GM19397 (cell line): ENCODE measurements at regions not wholly inside any gene's neighbourhood (a gene's known extent, or its start where the extent isn't known, plus 50 kb on each side); places are given as distances from the start of the nearest gene placed in this dataset.
A peak's percentile ranks its signal among the peaks of the same experiment; 100 is the strongest.
"Not testable (repeated sequence)": the region's sequence is repeated elsewhere in the genome, so short reads cannot be mapped to it uniquely, and the experiment has no call there.

ENCODE experiments used
- ATAC-seq: cut with Tn5 transposase; IDR thresholded peaks from one replicate; pipeline ENCODE4 v1.9.1; 2021; ENCODE audit warnings: mild to moderate bottlenecking, moderate library complexity; ENCODE audit not compliant: unreplicated experiment

DNA sequence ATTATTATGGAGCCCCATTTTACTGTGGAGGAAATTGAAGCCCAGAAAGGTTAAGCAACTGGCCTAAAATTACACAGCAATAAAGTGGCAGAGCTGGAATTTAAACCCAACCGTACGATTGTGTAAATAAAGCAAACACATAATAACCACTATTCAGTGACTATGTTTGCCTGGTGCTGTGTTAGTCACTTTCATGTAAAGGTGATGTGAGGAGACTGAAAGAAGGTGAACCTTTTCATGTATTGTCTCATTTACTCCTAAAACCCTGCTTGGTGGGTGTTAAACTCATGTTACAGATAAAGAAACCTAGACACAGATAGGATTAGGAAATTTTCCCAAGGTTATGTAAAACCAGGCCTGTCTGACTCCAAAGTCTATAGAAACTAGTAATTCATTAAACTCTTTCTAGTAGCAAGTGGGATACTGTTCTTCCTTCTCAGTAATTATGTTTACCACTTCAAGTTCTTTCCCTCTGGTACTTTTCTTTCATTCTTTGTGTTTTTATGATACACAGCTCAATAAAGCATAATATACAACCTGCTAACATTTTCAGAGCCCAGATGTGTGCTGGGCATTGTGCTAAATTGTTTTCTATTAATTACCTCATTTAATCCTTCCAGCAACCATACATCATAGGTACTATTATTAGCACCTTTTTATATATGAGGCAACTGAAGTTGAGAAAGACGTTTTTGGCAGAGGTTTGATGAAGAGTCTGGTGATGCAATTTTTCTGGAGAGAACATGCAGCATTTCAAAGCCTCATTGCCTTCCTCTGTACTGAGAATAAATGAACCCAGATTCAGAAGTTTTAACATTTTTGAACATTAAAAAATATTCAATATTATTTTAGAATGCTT, 202.7 kb downstream of the SPRY1 start:
- peak; percentile 0 for ATAC-seq

DNA sequence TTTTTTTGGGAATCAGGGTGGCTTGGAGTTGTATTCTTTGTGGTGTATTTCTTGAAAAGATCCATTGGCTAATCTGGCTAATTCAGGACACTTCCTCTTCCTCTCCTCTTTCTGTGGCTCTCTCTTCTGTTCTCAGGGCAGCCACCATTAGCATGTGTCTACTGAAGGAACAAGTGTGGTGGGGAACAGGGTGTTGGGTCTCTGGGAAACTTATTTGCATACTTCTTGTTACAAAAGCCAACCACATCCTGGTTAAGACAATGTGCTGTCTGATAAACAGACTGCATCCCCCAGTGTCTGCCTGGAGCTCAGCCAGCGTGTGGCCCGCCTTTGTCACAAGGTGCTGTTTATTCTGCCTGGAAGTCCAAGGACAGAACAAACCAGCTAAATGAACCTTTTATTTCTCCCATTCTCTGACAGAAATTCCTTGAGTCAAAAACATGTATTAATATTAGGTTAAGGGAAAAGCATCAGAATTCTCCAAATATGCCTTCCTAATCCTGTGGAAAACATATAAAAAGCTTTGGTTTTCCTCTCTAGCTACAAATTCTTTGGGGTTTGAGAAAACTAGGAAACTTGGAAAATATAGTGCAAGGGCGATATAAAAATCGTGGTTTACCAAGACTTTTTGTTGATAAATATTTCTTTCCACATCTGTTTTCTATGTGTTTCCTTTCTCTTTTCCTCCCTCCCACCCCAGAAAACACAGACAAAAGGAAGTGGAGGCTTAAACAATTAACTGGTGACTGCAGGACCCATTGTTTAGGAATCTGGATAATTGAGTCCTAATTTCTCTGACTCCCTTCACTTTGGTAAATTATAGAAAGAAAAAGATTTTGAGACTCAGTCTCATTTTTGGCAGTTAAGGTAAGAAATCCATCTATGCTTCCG, 203.6 kb downstream of the SPRY1 start:
- peak; percentile 100 for ATAC-seq

DNA sequence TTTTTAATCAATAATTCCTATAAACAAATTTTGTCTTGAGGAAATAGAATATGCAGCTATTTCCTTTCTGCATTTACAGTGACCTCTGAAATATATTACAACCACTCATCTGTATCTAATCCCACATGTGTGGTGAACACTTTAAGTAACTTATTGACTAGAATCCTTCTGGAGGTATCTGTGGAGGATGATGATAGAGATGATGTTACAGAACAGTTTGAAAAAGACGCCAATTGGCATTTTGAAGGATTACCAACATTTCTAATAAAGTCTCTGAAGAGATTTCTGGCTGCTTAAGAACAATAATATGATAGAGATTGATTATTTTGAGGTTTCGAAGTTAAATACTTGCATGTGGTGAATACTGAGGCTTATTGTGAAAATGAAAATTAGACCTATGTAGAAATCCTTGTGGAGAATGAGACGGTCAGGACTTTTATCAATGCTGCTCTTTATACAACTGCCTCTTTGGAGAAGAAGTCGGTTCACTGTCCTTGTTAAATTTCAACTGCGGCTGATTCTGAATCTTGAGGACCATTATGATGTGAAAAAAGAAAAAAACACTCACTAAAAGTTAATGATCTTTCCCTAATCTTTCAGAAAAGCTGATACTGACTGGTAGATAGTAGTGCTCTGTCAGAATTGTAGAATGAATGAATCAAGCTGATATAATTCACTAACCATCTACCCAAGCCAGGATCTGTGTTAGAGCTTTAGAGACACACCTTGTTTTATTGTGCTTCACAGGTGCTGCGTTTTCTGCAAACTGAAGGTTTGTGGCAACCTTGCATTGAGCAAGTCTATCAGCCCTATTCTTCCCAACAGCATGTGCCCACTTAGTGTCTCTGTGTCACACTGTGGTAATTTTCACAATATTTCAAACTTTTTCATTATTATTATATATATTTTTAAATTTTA, 204.7 kb downstream of the SPRY1 start:
- ATAC-seq: no peak

DNA sequence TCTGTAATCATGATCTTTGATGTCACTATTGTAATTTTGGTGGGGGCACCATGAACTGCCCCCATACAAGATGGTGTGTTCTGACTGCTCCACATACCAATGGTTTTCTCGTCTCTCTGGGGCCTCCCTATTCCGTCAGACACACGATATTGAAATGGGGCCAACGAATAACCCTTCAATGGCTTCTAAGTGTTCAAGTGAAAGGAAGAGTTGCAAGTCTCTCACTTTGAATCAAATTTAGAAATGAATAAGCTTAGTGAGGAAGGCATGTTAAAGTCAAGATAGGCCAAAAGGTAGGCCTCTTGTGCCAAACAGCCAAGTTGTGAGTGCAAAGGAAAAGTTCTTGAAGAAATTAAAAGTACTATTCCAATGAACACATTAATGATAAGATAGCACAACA, 205.4 kb downstream of the SPRY1 start:
- ATAC-seq: no peak

DNA sequence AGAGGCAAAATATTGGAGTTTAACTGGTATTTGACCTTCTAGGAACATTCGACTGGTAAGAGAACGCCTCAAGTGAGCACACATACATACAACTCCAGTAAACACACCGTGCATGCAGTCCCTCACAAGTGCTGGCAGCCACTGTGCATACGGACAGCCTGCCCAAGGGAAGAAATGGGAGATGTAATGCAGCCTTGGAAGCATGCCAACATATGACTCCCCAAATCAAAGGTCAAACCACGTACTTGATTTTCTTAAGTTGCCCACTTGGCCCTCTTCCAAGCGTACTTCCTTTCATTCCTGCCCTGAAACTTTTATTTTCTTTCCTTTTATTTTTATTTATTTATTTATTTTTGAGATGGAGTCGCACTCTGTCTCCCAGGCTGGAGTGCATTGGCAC, 206.6 kb downstream of the SPRY1 start:
- no peak for ATAC-seq

DNA sequence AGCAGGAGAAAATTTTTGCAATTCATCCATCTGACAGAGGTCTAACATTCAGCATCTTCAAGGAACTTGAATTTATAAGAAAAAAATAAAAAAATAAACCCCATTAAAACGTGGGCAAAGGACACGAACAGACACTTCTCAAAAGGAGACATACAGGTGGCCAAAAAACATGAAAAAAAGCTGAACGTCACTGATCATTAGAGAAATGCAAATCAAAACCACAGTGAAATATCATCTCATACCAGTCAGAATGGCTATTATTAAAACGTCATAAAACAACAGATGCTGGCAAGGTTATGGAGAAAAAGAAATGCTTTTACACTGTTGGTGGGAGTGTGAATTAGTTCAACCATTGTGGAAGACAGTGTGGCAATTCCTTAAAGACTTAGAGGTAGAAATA, 209.2 kb downstream of the SPRY1 start:
- not testable (repeated sequence) for ATAC-seq

DNA sequence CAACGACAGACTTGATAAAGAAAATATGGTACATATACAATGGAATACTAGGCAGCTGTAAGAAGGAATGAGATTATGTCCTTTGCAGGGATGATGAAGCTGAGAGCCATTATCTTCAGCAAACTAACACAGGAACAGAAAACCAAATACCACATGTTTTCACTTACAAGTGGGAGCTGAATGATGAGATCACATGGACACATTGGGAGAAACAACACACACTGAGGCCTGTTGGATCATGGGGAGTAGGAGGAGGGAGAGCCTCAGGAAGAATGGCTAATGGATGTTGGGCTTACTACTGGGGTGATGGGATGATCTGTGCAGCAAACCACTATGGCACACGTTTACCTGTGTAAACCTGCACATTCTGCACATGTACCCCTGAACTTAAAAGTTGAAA, 209.7 kb downstream of the SPRY1 start:
- ATAC-seq: no peak

DNA sequence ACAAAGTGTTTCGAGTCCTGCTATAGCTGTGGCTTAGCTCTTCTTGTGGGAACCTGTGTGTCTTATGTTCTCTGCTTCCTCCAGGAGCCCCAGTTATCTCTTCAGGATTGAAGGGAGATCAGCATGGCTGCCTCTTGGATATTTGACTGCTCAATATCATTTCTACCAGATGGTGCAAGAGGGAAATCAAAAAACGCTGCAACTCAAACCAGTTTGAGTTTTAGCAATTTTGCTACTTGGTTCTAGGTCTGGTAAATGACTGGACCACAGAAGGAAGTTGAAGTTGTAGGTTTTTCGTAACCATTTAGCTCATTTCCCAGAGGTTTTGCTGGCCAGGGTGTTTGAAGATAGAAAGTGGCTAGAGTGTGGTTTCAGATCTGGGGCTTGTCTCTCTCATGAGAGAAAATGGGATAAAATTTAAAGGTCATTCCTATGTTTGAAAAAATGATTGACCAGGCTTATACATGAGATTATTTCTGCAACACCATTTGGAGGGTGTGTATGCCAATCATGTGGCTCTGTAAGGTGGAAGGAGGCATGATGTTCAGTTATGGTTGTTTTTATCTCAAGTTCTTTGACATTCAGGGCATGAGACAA, 210.4 kb downstream of the SPRY1 start:
- peak; percentile 56 for ATAC-seq

DNA sequence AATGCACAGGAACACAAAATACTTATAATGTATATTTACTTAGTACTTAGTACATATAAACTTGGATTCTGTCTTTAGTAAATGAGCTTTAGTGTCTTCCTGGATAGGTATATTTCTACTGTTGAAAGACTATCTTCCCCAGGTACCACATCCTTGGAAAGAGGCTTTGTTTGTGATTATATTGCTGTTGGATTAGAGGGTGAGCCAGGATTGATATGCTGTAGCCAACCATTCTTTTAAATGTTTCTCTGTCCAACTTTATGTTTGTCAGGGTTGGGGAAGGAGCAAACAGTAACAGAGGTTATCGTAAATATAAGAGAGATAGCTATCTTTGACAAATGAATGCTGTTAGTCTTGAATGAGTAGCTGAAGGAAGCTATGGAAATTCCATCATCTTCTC, 213.2 kb downstream of the SPRY1 start:
- ATAC-seq: no peak

DNA sequence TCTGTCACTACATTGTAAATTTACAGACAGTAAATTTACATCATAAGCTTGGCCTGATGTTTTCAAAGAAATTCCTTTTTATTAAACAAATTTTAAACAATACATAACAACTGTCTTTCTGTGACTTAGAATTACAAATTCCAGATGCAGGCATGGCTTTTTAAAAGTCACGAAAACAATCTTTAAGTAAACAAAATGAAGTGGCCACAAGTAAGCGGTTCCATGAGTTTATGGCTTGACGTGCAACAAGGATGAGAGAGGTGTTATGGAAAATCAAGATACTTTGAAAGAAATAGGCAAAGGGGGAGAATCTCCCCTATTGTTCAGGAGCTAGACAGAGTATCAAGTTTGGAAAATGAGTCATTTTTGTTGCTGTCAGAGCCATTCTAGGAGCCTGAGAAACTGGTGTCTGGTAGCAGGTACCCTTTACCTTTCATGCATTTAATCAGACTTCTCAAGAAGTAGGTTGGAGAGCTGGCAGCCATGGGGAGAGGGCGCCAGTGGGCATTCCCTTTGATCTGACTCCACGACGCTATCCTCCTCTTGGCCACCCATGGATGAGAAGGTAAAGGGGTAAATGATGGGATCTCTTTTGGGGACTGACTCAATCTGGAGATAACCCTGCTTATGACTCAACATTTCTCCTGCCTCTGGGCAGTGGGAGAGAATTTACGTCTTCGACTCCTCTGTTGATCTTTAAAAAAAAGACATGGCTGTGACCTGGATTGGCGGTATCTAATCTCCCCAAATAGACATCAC, 217.2 kb downstream of the SPRY1 start:
- ATAC-seq: no peak

DNA sequence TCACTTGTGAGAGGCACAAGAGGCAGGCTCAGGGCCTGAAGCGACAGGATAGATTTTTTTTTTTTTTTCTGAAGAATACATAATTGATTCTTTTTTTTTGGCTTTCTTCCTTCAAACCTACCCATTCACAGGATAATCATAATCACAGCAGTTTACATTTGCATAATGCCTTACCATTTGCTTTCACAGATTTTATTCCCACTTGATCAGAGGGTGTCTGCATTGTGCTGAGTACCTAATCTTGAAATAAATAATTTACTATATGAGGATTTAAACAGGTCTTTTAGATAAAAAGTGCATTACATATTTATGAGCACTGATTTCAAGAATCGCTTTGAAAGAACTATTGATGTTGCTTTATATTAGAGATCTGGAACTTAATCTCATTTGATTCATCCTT, 219.3 kb downstream of the SPRY1 start:
- no peak for ATAC-seq

DNA sequence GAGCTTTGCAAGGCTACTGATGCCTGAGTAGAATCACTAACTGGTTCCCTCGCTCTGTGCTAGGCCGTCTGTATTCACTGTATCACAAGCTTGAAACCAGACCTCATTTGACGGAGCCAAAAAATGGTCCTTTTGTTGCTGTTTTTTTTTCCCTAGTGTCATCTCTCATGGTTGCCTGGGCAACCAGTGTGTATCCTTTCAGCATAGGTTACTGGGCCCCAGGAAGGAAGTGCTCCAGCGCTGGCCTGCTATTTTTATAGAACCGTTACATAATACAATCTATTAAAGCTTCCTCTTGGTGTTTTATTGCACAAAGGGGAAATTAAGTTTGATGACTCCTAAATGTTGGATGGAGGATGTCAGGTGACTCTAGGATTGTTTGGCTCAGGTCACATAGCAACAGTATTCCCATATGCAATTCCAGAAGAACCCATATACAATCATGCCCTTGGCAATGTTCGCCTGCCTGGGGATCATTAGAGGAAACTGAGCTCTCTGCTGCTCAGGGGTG, 220.4 kb downstream of the SPRY1 start:
- peak; percentile 60 for ATAC-seq

DNA sequence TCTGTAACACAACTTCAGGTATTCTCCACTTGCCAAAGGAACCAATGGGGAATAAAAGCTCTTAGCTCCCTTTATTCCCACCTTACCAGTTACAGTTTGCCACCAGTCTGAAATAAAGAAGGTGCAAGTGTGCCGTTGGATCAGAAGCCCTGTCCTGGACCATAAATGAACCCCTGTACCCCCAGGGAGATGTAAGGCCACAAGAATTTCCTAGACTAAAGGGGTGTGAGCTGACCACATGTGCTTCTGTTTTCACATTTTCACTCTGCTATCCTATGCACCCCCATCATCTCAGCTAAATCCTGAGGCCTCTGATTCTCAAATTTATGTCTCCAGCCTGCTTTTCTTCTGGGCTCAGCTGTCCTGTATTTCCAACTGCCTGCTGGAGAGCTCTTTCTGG, 221.2 kb downstream of the SPRY1 start:
- no peak for ATAC-seq

DNA sequence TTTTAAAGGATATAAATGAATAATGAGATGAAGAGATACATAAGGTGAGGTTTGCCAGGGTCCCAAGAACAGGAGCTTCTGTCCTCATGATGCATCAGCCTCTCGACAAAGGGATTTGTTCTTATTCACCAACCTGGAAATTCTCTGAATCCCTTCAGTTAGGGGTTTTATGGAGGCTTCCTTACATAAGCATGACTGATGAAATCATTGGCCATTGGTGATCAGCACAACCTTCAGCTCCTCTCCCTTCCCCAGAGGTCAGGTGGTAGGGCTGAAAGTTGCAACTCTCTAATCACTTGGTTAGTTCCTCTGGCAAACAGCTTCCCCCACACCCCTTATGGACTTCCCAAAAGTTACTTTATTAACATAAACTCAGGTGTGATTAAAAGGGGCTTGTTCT, 222.0 kb downstream of the SPRY1 start:
- ATAC-seq: no peak

DNA sequence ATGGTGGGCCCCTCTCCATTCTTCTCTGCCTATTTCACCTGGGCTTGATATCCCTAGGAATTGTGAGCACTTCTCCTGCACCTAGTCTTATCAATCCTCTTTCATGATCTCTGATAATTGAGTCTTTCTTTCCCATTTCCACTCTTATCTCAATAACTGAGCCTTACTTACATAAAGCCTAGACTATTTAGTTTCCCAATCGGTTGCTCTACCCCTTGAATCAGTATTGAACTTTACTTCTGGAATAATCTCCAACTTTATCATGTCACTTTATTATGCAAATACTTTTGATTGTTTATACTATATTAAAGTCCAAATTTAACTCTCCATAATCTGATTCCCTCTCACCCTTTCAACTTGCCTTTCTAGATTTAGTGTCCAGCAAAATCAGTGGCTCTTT, 222.7 kb downstream of the SPRY1 start:
- ATAC-seq: no peak

DNA sequence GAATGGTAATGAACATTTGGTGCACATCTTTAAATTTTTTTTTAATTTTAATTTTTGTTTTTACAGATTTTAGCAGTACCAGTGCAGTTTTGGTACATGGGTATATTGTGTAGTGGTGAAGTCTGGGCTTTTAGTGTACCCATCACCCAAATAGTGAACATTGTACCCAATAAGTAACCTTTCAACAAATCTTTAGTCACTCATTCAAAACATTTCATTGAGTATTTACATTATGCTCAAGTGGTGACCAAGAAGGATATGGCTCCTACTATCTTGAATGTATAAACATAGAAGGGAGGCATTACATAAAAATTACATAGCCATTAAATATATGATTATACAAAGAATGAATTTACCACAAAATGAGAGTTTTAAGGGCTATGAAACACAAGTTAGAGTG, 223.3 kb downstream of the SPRY1 start:
- no peak for ATAC-seq

DNA sequence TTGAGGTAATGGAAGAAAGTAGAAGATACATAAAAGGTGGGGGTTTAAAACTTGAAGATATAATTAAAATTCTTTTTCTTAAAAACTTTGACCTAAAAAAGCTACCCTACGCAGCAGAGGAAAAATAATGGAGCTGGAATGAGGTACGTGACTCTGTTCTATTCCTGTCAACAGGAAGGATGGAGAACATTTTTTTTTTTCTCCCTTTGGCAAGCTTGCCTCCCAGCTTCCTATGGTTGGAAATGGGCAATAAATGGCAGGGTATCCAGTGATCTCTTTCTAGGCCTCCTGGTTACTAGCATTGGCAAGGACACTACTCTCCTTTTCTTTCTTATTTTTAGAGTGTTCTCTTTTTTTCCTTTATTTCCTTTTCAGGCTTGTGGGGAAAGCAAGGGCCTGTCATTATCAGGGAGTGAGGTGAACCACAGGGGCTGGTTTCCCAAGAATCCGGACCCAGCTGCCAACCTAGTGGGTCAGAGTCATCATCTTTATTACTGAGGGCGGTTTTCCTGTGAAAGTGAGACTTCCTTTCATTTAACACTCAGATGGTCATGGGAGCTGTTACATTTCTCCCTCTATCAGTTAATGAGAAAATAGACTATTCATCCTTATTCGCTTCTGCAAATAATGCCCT, 224.6 kb downstream of the SPRY1 start:
- no peak for ATAC-seq

DNA sequence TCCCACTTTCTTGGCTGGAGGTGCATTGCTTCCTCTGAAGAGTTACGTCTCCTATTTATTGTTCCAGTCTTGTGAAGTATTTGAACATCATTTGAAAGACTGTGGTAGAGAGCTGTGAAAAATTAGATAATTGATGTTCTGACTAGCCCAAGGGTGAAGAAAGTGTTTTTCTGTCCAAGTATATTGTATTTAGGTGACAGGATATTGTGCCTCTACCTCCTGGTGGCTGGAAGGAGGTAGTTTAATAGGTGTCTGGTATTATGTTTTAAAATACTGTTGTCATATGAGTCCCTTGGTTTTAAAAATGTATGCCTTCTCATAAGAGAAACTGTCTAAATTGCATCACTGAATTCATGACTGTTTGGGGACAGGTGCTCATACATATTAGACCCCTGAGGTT, 226.0 kb downstream of the SPRY1 start:
- ATAC-seq: no peak

DNA sequence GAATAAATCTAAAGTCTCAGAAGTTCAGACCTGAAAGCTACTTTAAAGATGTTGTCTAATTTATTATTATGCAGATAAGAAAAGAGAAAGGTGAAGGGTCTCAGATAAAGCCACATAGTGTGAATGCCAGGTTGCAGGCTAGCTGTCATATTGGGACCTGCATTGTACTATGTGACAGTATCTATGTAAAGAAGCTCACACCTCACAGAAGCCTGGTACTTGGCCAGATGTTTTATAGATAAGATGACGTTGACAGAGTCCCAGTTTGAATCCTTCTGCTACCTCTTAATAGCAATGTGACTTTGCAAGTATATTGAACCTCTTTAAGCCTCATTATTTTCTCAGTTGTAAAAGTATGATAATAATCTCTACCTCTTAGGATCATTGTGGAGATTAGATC, 227.0 kb downstream of the SPRY1 start:
- no peak for ATAC-seq
